HCT116 (cell line): ENCODE measurements at regions not wholly inside any gene's neighbourhood (a gene's known extent, or its start where the extent isn't known, plus 50 kb on each side); places are given as distances from the start of the nearest gene placed in this dataset.

Experiments used
- ATAC-seq: fragments of 200-7000 bp; cut with Tn5 transposase; 2 replicates; pipeline ENCODE4 v1.9.1; 2020; ENCODE audit warnings: mild to moderate bottlenecking, moderate library complexity
- BruUV-seq: library from RNA; stranded (reverse); fragments of 400-500 nt; replicated peaks from 2 replicates; lab custom pipeline; 2021; lab: Mats Ljungman, UMichigan
- CTCF ChIA-PET: fragments of 300-600 bp; sonication (Branson Sonifier 250); formaldehyde crosslinking; loops from one replicate; lab custom pipeline; 2021; ENCODE audit warnings: antibody characterized with exemption; lab: Charles Lee
- POLR2A ChIA-PET: fragments of 300-600, 350-600 bp; sonication (Branson Sonifier 250); formaldehyde crosslinking; loops from one replicate; lab custom pipeline; 2021; ENCODE audit warnings: antibody characterized with exemption; lab: Charles Lee
- RAD21 ChIA-PET, 2 experiments: fragments of 300-600 bp; sonication (Branson Sonifier 250); formaldehyde crosslinking; loops; one replicate each; lab custom pipeline; 2023; ENCODE audit warnings: low total read pairs in 2 of 2; ENCODE audit not compliant: uncharacterized antibody in 2 of 2, unreplicated experiment in 2 of 2, low non-redundant PET in 1 of 2; lab: Charles Lee
- DNase-seq: peaks from one replicate; pipeline ENCODE4 v3.0.0-alpha.2; 2010; ENCODE audit warnings: low read depth, low spot score
- H2AFZ ChIP-seq: fragments of 200-600 bp; shearing (Covaris generic), sonication (generic); 2 replicates; pipeline ENCODE4 v1.6.1; 2017; ENCODE audit warnings: low read depth, mixed run types, mixed read lengths, antibody characterized with exemption, low read length; ENCODE audit not compliant: poor library complexity, severe bottlenecking
- H3K27ac ChIP-seq: 2 replicates; pipeline ENCODE4 v1.5.1; 2012; ENCODE audit warnings: low read depth, low read length
- H3K27me3 ChIP-seq: fragments of 200-600 bp; sonication (generic); 2 replicates; pipeline ENCODE4 v1.6.1; 2016; ENCODE audit warnings: mixed run types, low read length, mixed read lengths; ENCODE audit not compliant: insufficient read depth
- H3K36me3 ChIP-seq, 2 experiments: fragments of 200-500 bp in 1 of 2; fragments of 200-600 bp in 1 of 2; sonication (Bioruptor generic) in 1 of 2; sonication (generic) in 1 of 2; 2 replicates each; pipeline versions ENCODE4 v1.5.1 to v1.6.1; 2014 to 2016; ENCODE audit warnings: low read length in 2 of 2, inconsistent platforms in 1 of 2, mixed read lengths in 1 of 2, mixed run types in 1 of 2; ENCODE audit not compliant: insufficient read depth in 2 of 2, control insufficient read depth in 1 of 2
- H3K4me1 ChIP-seq, 2 experiments: fragments of 200-600 bp in 1 of 2; sonication (generic) in 1 of 2; 2 replicates each; pipeline versions ENCODE4 v1.5.1 to v1.6.1; 2012 to 2017; ENCODE audit warnings: low read length in 2 of 2, inconsistent platforms in 1 of 2, mild to moderate bottlenecking in 1 of 2, mixed read lengths in 1 of 2, mixed run types in 1 of 2, moderate library complexity in 1 of 2; ENCODE audit not compliant: insufficient read depth in 2 of 2, control insufficient read depth in 1 of 2
- H3K4me2 ChIP-seq: fragments of 200-600 bp; sonication (generic); 2 replicates; pipeline ENCODE4 v1.6.1; 2017; ENCODE audit warnings: mixed run types, low read length, mixed read lengths
- H3K4me3 ChIP-seq, 2 experiments: fragments of 200-600 bp in 1 of 2; sonication (generic) in 1 of 2; replicated peaks in 1 of 2; 2 replicates each; pipeline ENCODE4 v1.5.1; 2011 to 2016; ENCODE audit warnings: low read length in 2 of 2, control low read depth in 1 of 2, low read depth in 1 of 2, mild to moderate bottlenecking in 1 of 2, mixed read lengths in 1 of 2, mixed run types in 1 of 2
- H3K79me2 ChIP-seq: fragments of 200-600 bp; sonication (generic); 2 replicates; pipeline ENCODE4 v1.6.1; 2017; ENCODE audit warnings: mild to moderate bottlenecking, mixed run types, low read length, moderate library complexity, mixed read lengths; ENCODE audit not compliant: insufficient read depth
- H3K9ac ChIP-seq: fragments of 200-600 bp; sonication (generic); 2 replicates; pipeline ENCODE4 v1.6.1; 2016; ENCODE audit warnings: low read length, mixed read lengths
- H3K9me2 ChIP-seq: fragments of 200-600 bp; sonication (generic), shearing (Covaris generic); 2 replicates; pipeline ENCODE4 v1.6.1; 2017; ENCODE audit warnings: mixed run types, mild to moderate bottlenecking, moderate library complexity; ENCODE audit not compliant: insufficient read depth
- H3K9me3 ChIP-seq, 2 experiments: fragments of 200-500 bp in 1 of 2; fragments of 200-600 bp in 1 of 2; sonication (Bioruptor generic) in 1 of 2; sonication (generic) in 1 of 2; 2 replicates each; pipeline ENCODE4 v1.6.1; 2014 to 2017; ENCODE audit warnings: low read length in 2 of 2, mixed read lengths in 2 of 2, inconsistent platforms in 1 of 2, low read depth in 1 of 2, mild to moderate bottlenecking in 1 of 2, mixed run types in 1 of 2, moderate library complexity in 1 of 2; ENCODE audit not compliant: control insufficient read depth in 1 of 2, insufficient read depth in 1 of 2
- H4K20me1 ChIP-seq: fragments of 200-600 bp; sonication (generic), shearing (Covaris generic); 2 replicates; pipeline ENCODE4 v1.6.1; 2017; ENCODE audit warnings: mixed run types, mild to moderate bottlenecking, moderate library complexity; ENCODE audit not compliant: insufficient read depth
- EGR1 ChIP-seq: IDR thresholded peaks from 2 replicates; pipeline ENCODE4 v1.6.1; 2012; ENCODE audit warnings: low read depth
- ELF1 ChIP-seq: IDR thresholded peaks from 2 replicates; pipeline ENCODE4 v1.6.1; 2012; ENCODE audit warnings: low read depth, borderline replicate concordance
- EZH2 ChIP-seq: fragments of 200-600 bp; sonication (generic); IDR thresholded peaks from 2 replicates; pipeline ENCODE4 v1.6.1; 2017; ENCODE audit warnings: antibody characterized with exemption, mixed run types
- POLR2AphosphoS5 ChIP-seq: IDR thresholded peaks from 2 replicates; pipeline ENCODE4 v1.6.1; 2011; ENCODE audit warnings: mild to moderate bottlenecking, low read depth, low read length, moderate library complexity
- SIN3A ChIP-seq: IDR thresholded peaks from 2 replicates; pipeline ENCODE4 v1.6.1; 2012; ENCODE audit warnings: low read depth
- YY1 ChIP-seq: IDR thresholded peaks from 2 replicates; pipeline ENCODE4 v1.6.1; 2011; ENCODE audit warnings: low read length, low read depth, moderate library complexity, mild to moderate bottlenecking; ENCODE audit not compliant: insufficient replicate concordance; ENCODE audit errors: extremely low read depth
- ZNF274 ChIP-seq: fragments of 200-500 bp; sonication (Bioruptor generic); IDR thresholded peaks from 2 replicates; pipeline ENCODE4 v1.6.1; 2014; ENCODE audit warnings: mild to moderate bottlenecking, low read depth, low read length, inconsistent platforms
- intact Hi-C: fragments of 100-400 bp; cut with micrococcal nuclease; formaldehyde crosslinking; loops from 2 replicates; pipeline ENCODE4 v1.10.0; 2022

DNA sequence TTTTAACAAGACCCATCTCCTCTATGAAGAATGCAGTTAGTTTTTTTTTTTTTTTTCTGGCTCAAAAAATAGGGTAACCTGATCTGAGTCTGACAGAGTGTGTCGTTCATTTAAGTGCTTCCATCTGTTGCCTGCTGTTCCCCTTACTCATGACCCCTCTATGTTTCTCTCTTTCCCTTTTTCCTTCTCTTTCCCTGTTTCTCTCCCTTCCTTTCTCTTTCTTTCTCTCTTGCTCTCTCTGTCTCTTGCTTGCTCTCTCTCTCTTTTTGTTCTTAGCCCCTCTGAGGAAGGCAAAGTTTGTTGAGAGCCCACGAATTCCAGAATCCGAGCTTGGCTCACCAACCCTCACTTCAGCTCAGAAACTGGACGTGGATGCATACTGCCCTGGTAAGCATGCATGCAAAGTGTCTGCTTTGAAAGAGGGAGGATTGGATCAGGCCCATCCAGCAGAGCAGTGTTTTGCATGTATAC lies 185.0 kb downstream of the TANC2 start:
- Histone ChIP-seq H3K27me3 (no peaks in the 10 kb centered on the region), H3K4me1 (no peaks in the 10 kb centered on the region), H2AFZ (no peak overlapping the region), H4K20me1 (no peaks in the 10 kb centered on the region), H3K9me3 (no peaks in the 10 kb centered on the region), H3K4me3 (no peak overlapping the region), H3K36me3 (no peaks in the 10 kb centered on the region), H3K27ac (no peak overlapping the region), H3K9me2 (no peaks in the 10 kb centered on the region), H3K9ac (no peak overlapping the region), H3K4me2 (no peak overlapping the region), H3K79me2 (no peaks in the 10 kb centered on the region)
- no TSS peak for BruUV-seq
- ATAC-seq (no peak), DNase-seq (no peak)
- intact Hi-C loops: no loop called here
- CTCF ChIA-PET: no interaction called here
- RAD21 ChIA-PET: interaction anchor here in 1 of 2 experiments (0.7 kb wide), 1 partner anchor 128 kb away, joined by 5 read pairs; no protein-coding TSS in a partner anchor
- TF ChIP-seq POLR2AphosphoS5 (no peak), EGR1 (no peak), SIN3A (no peak), ELF1 (no peak)
- POLR2A ChIA-PET: no interaction called here

DNA sequence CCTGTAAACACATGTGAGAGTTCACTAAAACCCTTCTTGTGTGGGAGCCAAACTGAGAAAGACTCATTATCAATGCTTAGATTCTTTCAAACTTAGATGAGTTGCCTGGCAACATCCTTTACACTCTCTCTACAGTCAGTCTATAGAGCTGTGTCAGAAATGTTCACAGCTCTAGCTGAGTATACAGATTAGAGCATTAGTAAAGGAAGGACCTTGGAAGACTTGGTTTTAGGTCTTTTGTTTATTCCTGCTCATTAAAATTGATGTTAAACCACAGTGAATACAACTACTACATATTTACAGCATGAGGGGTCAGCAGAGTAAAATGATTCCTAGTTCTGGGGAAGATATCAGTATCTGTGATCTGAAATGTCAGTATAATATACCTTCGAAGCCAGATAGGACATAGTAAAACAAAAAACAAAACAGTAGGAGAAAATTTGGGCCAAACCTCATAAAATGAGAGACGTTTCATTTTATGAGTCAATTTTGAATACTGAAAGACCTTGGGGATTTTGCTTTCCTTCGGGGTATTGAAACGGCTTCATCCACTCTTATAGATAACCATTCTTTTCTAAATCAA lies 186.0 kb downstream of the TANC2 start:
- Histone ChIP-seq H3K9me3 (no peaks in the 10 kb centered on the region), H3K4me3 (no peak overlapping the region), H3K36me3 (no peaks in the 10 kb centered on the region), H3K27ac (no peak overlapping the region), H3K79me2 (no peaks in the 10 kb centered on the region), H4K20me1 (no peaks in the 10 kb centered on the region), H2AFZ (no peak overlapping the region), H3K27me3 (no peaks in the 10 kb centered on the region), H3K9ac (no peak overlapping the region), H3K4me1 (no peaks in the 10 kb centered on the region), H3K4me2 (no peak overlapping the region), H3K9me2 (no peaks in the 10 kb centered on the region)
- ATAC-seq (no peak), DNase-seq (no peak)
- ChIA-PET CTCF (no interaction called here), POLR2A (no interaction called here), RAD21 (no interaction called here)
- no TSS peak for BruUV-seq
- TF ChIP-seq YY1 (no peak), ZNF274 (no peak), EZH2 (no peak)
- intact Hi-C loops: no loop called here
